Adrenal gland (tissue), 9 donors: ENCODE measurements at regions not wholly inside any gene's neighbourhood (a gene's known extent, or its start where the extent isn't known, plus 50 kb on each side); places are given as distances from the start of the nearest gene placed in this dataset.

ENCODE experiments used
- DNase-seq, 7 donors: peaks; one replicate each; pipeline ENCODE4 v3.0.0-alpha.2; 2019 to 2020
- H3K27ac ChIP-seq, 5 donors: fragments of 200-600 bp; sonication (generic) in 4 of 5; 1 replicate in 3 of 5; 2 replicates in 2 of 5; pipeline versions ENCODE4 v1.5.1 to v1.8.0; 2016 to 2020; ENCODE audit warnings: mild to moderate bottlenecking in 1 of 5
- H3K27me3 ChIP-seq: fragments of 200-600 bp; 2 replicates; pipeline ENCODE4 v1.8.0; 2021
- H3K36me3 ChIP-seq, 2 donors: fragments of 200-600 bp; replicated peaks in 1 of 2; 1 replicate in 1 of 2; 2 replicates in 1 of 2; pipeline versions ENCODE4 v1.5.1 to v1.8.0; 2018 to 2022
- H3K4me1 ChIP-seq, 2 donors: fragments of 200-600 bp; replicated peaks in 1 of 2; 1 replicate in 1 of 2; 2 replicates in 1 of 2; pipeline versions ENCODE4 v1.5.1 to v1.8.0; 2018 to 2021
- H3K4me3 ChIP-seq, 4 donors: fragments of 200-600 bp; sonication (generic) in 3 of 4; one replicate each; pipeline ENCODE4 v1.5.1; 2016 to 2018
- H3K9me3 ChIP-seq, 3 donors: fragments of 200-600 bp; sonication (generic) in 1 of 3; replicated peaks in 1 of 3; 1 replicate in 2 of 3; 2 replicates in 1 of 3; pipeline versions ENCODE4 v1.5.1 to v1.8.0; 2016 to 2021
- CTCF ChIP-seq, 6 experiments: fragments of 450-650 bp in 4 of 6; fragments of 200-600 bp in 2 of 6; sonication (generic) in 1 of 6; IDR thresholded peaks; 1 replicate in 5 of 6; 2 replicates in 1 of 6; pipeline versions ENCODE4 v1.5.1 to v1.8.0; 2016 to 2021; ENCODE audit warnings: antibody characterized with exemption in 6 of 6, mild to moderate bottlenecking in 2 of 6, moderate library complexity in 1 of 6
- POLR2A ChIP-seq, 2 donors: fragments of 450-650 bp; IDR thresholded peaks; one replicate each; pipeline ENCODE4 v1.6.1; 2017; ENCODE audit warnings: antibody characterized with exemption in 2 of 2, mild to moderate bottlenecking in 2 of 2, moderate library complexity in 1 of 2
- WGBS, 4 donors: extraction: QIAGEN DNeasy Blood & Tissue Kit in 2 of 4; methylation state at CpG; one replicate each; pipeline versions ENCODE4 v1.1.5 to v1.1.7; 2013 to 2017; 5-methylcytosine and 5-hydroxymethylcytosine counted together
- intact Hi-C, 2 donors: fragments of 100-400 bp; cut with DNase I; formaldehyde crosslinking; loops; one replicate each; pipeline versions ENCODE4 v1.14.1 to v1.15.0; 2022 to 2023
- donor health status: healthy with polysubstance abuse.
- donor health status: Bipolar disorder and iron deficiency.
- donor health status: DM: yes; HTN: yes; CAD: no.
- donor health status: DM: no; HTN: no; CAD: no.
- donor health status: DM: no; HTN: no; CAD: no.

GRCh38 chr3:146881356-146881755 lies 276.2 kb upstream of the PLSCR5 start:
- H3K27me3 ChIP-seq, result no peaks in the 10 kb centered on the region
- WGBS, 4 donors, result 68 to 78% (median 71%) methylated on average over 6 of the region's 6 CpGs
- H3K9me3 ChIP-seq, result no peaks in the 10 kb centered on the region
- no peaks in the 10 kb centered on the region for H3K36me3 ChIP-seq
- no peak overlapping the region for H3K27ac ChIP-seq
- H3K4me3 ChIP-seq, result no peak overlapping the region
- DNase-seq, result no peak
- no peak for TF ChIP-seq POLR2A (IDR thresholded peaks at IDR 0.05)
- TF ChIP-seq CTCF (IDR thresholded peaks at IDR 0.05), result no peak
- intact Hi-C loops, result no loop called here
- no peaks in the 10 kb centered on the region for H3K4me1 ChIP-seq

GRCh38 chr3:146873748-146874147 lies 268.6 kb upstream of the PLSCR5 start:
- Histone ChIP-seq H3K4me3 (no peak overlapping the region), H3K27ac (no peak overlapping the region), H3K36me3 (no peaks in the 10 kb centered on the region), H3K27me3 (no peaks in the 10 kb centered on the region), H3K9me3 (peaks cover 0 to 3% (median 0%) of the 10 kb centered on the region in 3 donors), H3K4me1 (no peaks in the 10 kb centered on the region)
- intact Hi-C loops, result no loop called here
- no peak for TF ChIP-seq CTCF (IDR thresholded peaks at IDR 0.05)
- TF ChIP-seq POLR2A (IDR thresholded peaks at IDR 0.05), result no peak
- DNase-seq, result no peak

- Histone ChIP-seq H3K4me1 (no peaks in the 10 kb centered on the region), H3K4me3 (no peak overlapping the region), H3K27ac (no peak overlapping the region), H3K9me3 (no peaks in the 10 kb centered on the region), H3K27me3 (no peaks in the 10 kb centered on the region), H3K36me3 (no peaks in the 10 kb centered on the region)
- 54 to 60% (median 57%) methylated on average over 7 of the region's 7 CpGs for WGBS, 4 donors
- intact Hi-C loops, result no loop called here
- TF ChIP-seq POLR2A (IDR thresholded peaks at IDR 0.05) (no peak), CTCF (IDR thresholded peaks at IDR 0.05) (no peak)
- DNase-seq, result no peak
Observed at GRCh38 chr3:146865175-146865755, 260.1 kb upstream of the PLSCR5 start.

GRCh38 chr3:146861262-146861661 lies 256.1 kb upstream of the PLSCR5 start:
- intact Hi-C loops, result no loop called here
- no peak for TF ChIP-seq CTCF (IDR thresholded peaks at IDR 0.05)
- no peak for TF ChIP-seq POLR2A (IDR thresholded peaks at IDR 0.05)
- WGBS, 4 donors, result 83 to 89% (median 86%) methylated on average over 3 of the region's 3 CpGs

More at GRCh38 chr3:146861262-146861661, 256.1 kb upstream of the PLSCR5 start:
- no peaks in the 10 kb centered on the region for H3K27me3 ChIP-seq
- no peaks in the 10 kb centered on the region for H3K36me3 ChIP-seq
- no peaks in the 10 kb centered on the region for H3K9me3 ChIP-seq
- DNase-seq, result no peak
- H3K4me3 ChIP-seq, result no peak overlapping the region
- H3K27ac ChIP-seq, result no peak overlapping the region
- H3K4me1 ChIP-seq, result no peaks in the 10 kb centered on the region
